ENCODE measurements at regions not wholly inside any gene's neighbourhood (a gene's known extent, or its start where the extent isn't known, plus 50 kb on each side); places are given as distances from the start of the nearest gene placed in this dataset.
"Not testable (repeated sequence)": the region's sequence is repeated elsewhere in the genome, so short reads cannot be mapped to it uniquely, and the experiment has no call there.

DNA sequence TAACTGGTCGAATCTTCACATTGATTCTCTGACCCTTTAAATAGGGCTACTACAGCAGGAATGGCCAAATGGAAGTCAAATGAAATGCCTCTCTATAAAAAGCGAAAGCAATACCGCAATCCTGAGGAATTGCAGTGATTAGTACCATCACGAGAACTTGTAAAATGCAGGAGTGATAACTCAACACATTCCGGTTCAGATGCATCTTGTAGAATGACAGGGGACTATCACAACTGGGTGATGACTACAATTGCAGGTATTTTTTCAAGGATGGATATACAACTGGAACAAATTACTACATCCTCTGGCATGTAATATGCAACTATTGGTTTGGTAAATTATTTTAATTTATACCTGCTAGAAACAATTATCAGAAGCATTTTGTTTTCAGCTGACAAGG lies 140.4 kb downstream of the PCDH20 start:
- no peaks in the 10 kb centered on the region for H3K4me1 ChIP-seq
- no peak overlapping the region for H3K4me3 ChIP-seq
- H3K9me3 ChIP-seq = peaks cover 0 to 2% of the 10 kb centered on the region in 2 donors
- no peak for DNase-seq (ENCODE audit: low spot score in 2 of 2)
- H3K36me3 ChIP-seq = no peaks in the 10 kb centered on the region
- no peaks in the 10 kb centered on the region for H3K27me3 ChIP-seq
- H3K27ac ChIP-seq = no peak overlapping the region
- intact Hi-C loops (cut with DNase I; ENCODE audit: low total_unique reads) = no loop called here
- no peak for TF ChIP-seq POLR2AphosphoS5 (IDR thresholded peaks at IDR 0.05)
- TF ChIP-seq POLR2A (IDR thresholded peaks at IDR 0.05) = no peak
- TF ChIP-seq, protein P1, sequence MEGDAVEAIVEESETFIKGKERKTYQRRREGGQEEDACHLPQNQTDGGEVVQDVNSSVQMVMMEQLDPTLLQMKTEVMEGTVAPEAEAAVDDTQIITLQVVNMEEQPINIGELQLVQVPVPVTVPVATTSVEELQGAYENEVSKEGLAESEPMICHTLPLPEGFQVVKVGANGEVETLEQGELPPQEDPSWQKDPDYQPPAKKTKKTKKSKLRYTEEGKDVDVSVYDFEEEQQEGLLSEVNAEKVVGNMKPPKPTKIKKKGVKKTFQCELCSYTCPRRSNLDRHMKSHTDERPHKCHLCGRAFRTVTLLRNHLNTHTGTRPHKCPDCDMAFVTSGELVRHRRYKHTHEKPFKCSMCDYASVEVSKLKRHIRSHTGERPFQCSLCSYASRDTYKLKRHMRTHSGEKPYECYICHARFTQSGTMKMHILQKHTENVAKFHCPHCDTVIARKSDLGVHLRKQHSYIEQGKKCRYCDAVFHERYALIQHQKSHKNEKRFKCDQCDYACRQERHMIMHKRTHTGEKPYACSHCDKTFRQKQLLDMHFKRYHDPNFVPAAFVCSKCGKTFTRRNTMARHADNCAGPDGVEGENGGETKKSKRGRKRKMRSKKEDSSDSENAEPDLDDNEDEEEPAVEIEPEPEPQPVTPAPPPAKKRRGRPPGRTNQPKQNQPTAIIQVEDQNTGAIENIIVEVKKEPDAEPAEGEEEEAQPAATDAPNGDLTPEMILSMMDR (IDR thresholded peaks at IDR 0.05) = no peak

DNA sequence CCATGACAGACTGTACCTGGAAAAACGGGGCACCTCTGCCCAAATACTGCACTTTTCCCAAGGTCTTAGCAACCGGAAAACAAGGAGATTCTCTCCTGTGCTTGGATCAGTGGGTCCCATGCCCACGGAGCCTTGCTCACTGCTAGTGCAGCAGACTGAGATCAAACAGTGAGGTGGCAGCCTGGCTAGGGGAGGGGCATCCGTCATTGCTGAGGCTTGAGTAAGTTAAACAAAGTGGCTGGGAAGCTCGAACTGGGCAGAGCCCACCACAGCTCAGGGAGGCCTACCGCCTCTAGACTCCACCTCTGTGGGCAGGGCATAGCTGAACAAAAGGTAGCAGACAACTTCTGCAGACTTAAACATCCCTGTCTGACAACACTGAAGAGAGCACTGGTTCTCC lies 148.8 kb downstream of the PCDH20 start:
- H3K36me3 ChIP-seq; H3K27me3 ChIP-seq; H3K4me3 ChIP-seq; H3K4me1 ChIP-seq; H3K27ac ChIP-seq; intact Hi-C loops (cut with DNase I; ENCODE audit: low total_unique reads); DNase-seq (ENCODE audit: low spot score in 2 of 2): not testable (repeated sequence)
- H3K9me3 ChIP-seq = peaks cover 0 to 21% of the 10 kb centered on the region in 2 donors

DNA sequence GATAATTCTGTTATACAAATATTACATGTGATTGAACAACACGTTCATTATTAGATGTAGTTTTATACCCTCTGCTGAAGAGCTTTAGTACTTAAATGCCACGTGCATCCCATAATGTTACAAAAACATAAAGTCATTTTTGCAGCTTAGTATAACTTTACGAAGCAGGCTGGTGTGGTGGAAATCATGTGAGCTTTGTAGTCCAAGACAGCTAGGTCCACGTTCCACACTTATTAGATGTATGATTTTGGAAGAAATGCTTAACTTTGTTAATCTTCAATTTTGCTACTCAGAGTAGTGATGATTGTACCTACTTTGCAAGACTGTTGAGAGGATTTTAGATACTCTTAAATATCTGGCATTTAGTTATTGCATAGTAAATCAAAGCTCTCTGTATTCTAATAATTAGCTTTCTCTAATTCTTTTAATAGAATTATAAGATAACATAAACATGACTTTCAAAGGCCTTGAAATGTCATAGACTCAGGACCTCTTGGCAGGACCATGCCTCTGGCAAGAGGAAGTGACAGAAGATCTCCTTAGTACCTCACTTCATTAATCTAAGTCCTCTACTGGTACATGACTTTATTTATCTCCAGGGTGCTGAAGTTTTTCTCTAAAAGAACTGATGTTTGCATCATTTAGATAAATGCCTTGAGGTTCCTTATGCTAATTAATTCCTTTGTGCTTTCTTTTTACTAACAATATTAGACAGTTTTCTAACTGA lies 153.7 kb downstream of the PCDH20 start:
- H3K9me3 ChIP-seq = peaks cover 0 to under 1% of the 10 kb centered on the region in 2 donors
- no peak for DNase-seq (ENCODE audit: low spot score in 2 of 2)
- intact Hi-C loops (cut with DNase I; ENCODE audit: low total_unique reads) = no loop called here
- H3K27ac ChIP-seq = no peak overlapping the region
- H3K4me3 ChIP-seq = no peak overlapping the region
- no peaks in the 10 kb centered on the region for H3K36me3 ChIP-seq
- H3K27me3 ChIP-seq = no peaks in the 10 kb centered on the region
- H3K4me1 ChIP-seq = no peaks in the 10 kb centered on the region
- no peak for TF ChIP-seq POLR2A (IDR thresholded peaks at IDR 0.05)
- TF ChIP-seq, protein P1 (IDR thresholded peaks at IDR 0.05) = no peak
- no peak for TF ChIP-seq POLR2AphosphoS5 (IDR thresholded peaks at IDR 0.05)

DNA sequence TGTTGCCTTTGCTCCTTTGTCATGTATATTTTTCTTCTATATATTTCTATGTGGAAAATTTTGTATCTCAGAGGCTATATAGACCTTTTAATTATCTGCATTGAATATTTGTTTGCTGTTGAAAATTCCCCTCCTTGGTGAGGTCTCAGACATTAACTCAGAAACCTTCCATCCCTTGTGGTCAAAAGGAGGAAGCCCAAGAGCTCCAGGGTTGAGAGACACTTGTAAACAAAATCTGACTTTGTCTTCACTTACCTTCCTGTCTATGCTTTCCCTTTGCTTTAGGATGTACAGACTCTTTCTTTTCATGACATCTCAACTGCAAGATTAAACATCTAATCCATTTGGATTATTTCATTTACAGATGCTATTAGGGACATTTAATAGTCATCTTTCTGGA lies 157.5 kb downstream of the PCDH20 start:
- Histone ChIP-seq H3K9me3 (no peaks in the 10 kb centered on the region), H3K4me3 (no peak overlapping the region), H3K27ac (no peak overlapping the region), H3K36me3 (no peaks in the 10 kb centered on the region), H3K27me3 (no peaks in the 10 kb centered on the region), H3K4me1 (no peaks in the 10 kb centered on the region)
- no peak for DNase-seq (ENCODE audit: low spot score in 2 of 2)
- TF ChIP-seq, protein P1 (IDR thresholded peaks at IDR 0.05) = no peak
- TF ChIP-seq POLR2AphosphoS5 (IDR thresholded peaks at IDR 0.05) (no peak), POLR2A (IDR thresholded peaks at IDR 0.05) (no peak)
- intact Hi-C loops (cut with DNase I; ENCODE audit: low total_unique reads) = no loop called here

DNA sequence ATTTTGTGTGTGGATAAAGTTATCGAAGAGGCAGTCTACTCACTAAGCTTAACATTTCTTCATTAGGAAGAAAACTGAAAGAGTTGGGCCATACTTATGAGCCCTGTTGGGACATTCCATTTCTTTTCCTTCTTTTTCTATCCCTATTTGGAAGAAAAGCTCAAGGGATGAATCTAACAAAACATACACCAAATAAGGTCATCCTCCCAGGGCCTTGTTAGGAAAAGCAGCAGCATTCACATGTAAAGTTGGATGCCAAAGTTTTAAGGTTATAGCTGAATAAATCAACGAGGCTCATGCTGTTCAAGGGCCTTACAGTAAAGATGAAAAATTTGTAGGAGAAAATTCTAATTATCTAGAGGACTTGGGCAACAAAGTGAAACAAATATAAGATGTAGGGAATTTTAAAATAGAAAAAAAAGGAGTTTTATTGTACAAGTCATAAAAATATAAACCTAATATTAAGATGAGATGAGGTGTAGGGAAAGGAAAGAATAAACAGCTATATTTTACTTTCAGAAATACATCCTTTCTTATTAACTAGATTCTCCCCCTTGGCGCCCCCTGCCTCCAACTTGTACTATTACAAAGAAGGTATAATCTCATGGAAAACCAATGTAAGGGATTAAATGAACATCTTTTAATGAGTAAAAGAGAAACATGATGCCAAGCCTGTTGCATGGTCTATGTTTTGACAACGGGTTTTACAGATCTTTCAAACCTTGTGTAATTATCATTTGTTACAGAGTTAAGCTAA lies 160.4 kb downstream of the PCDH20 start:
- no peaks in the 10 kb centered on the region for H3K27me3 ChIP-seq
- no peak for TF ChIP-seq POLR2AphosphoS5 (IDR thresholded peaks at IDR 0.05)
- H3K4me3 ChIP-seq = no peak overlapping the region
- H3K36me3 ChIP-seq = no peaks in the 10 kb centered on the region
- no peak overlapping the region for H3K27ac ChIP-seq
- no peak for DNase-seq (ENCODE audit: low spot score in 2 of 2)
- intact Hi-C loops (cut with DNase I; ENCODE audit: low total_unique reads) = no loop called here
- no peaks in the 10 kb centered on the region for H3K9me3 ChIP-seq
- no peaks in the 10 kb centered on the region for H3K4me1 ChIP-seq

DNA sequence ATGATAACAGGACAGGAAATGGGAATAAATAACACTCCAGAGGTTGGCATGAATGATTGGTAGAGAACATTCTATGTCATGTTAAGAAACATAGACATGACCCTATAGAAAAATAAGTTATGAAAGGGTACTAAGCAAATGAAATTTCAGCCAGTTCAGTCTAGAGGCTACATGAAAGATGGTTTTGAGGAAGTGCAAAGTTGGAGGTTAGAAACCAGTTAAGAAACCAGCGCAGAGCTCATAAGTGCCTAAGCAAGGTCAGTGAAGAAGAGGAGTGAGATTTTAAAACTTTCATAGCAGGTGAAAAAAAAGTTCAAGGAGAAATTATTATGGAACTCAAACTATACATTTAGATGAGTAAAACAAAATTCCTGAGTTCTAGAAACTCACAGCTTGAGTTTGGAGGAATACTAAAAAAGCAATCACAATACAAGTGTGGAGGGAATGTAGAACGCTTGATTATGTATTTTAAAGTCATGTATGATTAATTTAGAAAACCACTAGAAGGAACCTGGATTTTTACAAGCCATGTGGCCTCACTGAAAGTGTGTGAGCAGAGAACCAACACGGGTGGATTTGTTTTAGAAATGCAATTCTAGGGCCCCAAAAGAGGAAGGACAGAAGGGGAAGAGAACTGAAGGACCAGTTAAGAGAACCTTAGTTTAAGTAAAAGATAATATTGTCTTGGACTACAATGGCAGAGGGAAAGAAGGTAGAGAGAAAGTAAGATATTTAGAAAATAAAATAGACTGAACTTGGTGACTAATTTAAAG lies 162.4 kb downstream of the PCDH20 start:
- no peaks in the 10 kb centered on the region for H3K4me1 ChIP-seq
- no peaks in the 10 kb centered on the region for H3K9me3 ChIP-seq
- H3K4me3 ChIP-seq = no peak overlapping the region
- intact Hi-C loops (cut with DNase I; ENCODE audit: low total_unique reads) = no loop called here
- DNase-seq (ENCODE audit: low spot score in 2 of 2) = no peak
- no peaks in the 10 kb centered on the region for H3K27me3 ChIP-seq
- no peak overlapping the region for H3K27ac ChIP-seq
- no peaks in the 10 kb centered on the region for H3K36me3 ChIP-seq
- TF ChIP-seq, protein P1 (IDR thresholded peaks at IDR 0.05) = no peak
- no peak for TF ChIP-seq POLR2A (IDR thresholded peaks at IDR 0.05)
- no peak for TF ChIP-seq POLR2AphosphoS5 (IDR thresholded peaks at IDR 0.05)

Measured in breast epithelium (tissue), 4 donors.